Activated naive CD4-positive, alpha-beta T cell treated with anti-CD3 and anti-CD28 coated beads, Interleukin-2, amount 50 U/mL, for 16 hours (primary cell): ENCODE measurements at regions not wholly inside any gene's neighbourhood (a gene's known extent, or its start where the extent isn't known, plus 50 kb on each side); places are given as distances from the start of the nearest gene placed in this dataset.

Experiments
- DNase-seq: peaks from one replicate; pipeline ENCODE4 v3.0.0-alpha.2; 2020

DNA sequence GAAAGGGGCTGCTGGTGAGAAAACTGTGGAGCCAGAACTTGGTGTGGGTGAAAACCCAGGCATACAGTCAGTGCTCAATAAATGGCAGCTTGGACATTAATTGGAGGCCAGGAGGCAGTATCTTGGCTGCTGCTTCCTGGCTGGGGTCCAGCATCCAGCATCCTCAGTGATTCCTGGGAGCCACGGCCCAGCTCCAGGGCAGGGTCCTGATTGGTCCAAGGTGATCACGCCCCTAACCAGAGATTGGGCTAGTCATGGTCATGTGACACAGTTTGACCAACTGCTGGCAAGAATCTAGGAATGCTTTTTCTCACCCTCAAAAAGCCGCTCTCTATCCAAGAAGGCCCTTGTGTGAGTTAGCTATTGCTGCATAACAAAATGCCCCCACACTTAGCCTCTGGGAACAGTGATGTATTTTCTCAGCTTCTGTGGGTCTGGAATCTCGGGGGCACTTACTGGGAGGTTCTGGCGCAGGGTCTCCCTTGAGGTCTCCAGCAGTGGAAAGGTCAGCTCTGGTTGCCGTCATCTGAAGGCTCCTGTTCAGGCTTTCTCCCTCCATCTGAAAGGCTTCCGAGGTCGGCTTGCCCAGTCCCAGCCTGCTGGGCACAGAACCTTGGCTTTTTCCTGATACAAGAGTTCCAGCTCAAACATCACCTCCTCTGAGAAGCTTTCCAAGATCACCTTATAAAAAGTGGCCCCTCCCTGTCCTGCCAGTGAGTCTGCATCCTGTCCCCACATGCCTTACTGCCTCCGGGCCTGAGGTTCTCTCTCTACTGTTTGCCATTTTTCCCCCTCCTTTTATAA, 119.2 kb upstream of the NCOR2 start:
- no peak for DNase-seq

DNA sequence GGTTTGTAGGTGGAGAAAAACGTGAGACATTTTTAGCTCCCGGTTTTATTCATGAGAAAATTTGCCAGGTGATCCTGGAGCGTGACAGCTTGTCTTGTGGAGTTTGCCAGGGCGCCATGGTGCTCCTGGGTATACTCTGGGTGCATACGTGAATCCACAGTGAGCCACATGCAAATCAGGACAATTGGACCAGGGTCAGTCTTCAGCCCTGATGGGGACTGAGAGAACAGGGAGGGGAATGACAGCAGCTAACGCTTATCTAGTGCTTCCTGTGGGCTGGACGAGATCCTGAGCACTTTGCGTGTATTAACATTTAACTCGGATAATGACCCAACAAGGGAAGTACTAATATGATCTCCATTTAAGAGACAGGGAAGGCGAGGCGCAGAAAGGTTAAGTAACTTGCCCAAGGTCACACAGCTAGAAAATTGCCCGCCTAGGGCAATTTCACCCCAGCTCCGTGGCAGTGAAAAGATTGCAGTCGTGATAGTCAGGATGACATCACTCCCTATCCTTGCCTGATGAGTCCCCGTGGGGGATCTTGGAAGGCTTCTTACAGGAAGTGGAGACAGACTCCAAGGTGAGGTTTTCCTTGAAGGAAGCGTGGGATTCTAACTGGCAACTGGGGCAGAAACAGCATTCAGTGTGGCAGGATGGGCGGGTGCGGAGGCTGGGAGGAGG, 118.4 kb upstream of the NCOR2 start:
- no peak for DNase-seq

DNA sequence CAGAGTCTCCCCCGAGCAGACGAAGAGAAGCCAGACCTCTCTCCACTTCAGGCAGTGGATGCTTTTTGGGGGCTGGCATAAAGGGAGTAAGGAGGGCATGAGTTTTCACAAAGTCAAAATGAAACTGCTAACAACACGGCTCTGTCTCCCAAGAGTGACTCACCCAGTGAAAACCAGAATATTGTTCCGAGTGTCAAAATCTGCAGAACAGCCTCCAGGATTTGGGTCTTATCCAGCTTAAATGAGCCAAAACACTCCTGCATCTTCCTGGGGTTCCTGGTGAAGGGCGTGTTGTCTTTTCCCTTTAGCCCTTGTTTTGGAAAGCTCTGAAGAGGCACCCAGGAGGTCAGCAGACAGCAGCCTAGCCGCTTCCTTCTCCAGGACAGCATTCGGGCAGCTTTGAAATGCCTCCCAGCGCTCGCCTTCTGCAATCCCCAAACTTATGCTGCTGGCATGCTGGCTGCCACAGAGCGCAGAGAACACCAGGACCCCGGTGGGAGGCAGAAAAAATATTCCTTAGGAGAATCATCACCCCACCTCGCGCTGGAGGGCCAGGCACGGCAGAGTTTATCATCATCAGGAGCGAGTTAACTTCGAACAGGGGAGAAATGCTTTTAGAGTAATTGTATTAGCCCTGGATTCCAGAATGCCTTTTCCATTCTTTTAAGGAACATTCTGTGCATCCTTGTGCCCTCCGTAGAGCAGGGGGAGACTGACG, 117.7 kb upstream of the NCOR2 start:
- no peak for DNase-seq

DNA sequence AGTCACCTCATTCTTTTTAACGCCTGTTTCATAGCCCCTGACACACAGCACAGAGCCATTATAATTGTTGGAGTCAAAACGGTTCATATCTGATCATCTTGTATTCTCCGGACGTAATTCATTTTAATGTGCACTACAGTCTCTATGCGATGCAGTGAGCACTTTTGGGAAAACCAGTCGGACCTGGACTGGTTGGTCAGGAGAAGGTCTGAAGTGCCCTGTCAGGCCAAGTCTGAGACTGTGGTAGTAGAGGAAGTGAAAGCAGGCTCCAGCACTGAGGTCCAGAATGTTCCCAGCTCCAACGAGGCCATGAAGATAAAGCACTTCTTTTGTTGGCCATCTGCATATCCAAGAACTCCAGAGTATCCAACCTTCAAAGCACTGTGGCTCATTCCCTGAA, 117.1 kb upstream of the NCOR2 start:
- DNase-seq = no peak

DNA sequence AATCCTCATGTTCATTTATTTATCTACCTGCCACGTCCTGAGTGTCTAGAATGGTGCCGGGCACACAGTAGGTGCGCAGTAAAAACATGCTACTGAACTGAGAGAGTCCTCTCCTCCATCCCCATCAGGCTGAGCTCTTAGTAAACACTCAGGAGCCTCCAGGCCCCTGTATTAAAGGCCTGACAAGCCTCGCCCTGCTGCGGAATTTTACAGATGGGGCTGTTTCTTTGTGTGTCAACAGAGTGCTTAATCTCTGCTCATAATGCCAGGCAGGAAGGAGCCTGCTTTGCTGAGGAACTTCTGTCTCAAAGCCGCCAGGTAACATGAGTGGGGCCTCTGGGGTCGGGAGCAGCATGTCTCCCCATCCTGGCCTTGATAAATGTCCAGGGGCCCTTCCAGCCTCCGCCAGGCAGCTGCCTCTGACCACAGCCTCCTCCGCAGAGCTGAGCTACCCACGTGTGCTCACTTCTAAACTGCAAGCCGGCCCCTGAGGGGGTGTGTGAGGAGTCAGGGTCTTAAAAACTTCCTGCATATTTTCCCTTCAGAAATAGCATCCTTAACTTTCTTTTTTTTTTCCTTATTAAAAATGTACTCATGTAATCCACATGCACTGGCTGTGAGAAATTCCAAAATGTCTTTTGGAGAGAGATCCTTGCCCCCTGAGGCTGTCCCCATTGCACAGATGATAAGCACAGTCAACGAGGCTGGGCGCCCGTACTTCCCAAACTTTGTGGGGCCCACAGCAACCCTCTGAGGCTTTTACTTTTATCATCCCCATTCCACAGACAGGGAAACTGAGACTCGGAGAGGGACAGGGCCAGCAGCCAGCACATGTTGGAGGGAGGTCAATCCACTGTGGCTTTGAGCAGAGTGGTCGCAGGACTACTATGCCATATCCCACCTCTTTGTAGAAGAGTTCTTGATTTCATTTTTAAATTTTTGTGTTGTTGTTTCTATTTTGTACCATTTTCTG, 116.0 kb upstream of the NCOR2 start:
- DNase-seq = no peak

DNA sequence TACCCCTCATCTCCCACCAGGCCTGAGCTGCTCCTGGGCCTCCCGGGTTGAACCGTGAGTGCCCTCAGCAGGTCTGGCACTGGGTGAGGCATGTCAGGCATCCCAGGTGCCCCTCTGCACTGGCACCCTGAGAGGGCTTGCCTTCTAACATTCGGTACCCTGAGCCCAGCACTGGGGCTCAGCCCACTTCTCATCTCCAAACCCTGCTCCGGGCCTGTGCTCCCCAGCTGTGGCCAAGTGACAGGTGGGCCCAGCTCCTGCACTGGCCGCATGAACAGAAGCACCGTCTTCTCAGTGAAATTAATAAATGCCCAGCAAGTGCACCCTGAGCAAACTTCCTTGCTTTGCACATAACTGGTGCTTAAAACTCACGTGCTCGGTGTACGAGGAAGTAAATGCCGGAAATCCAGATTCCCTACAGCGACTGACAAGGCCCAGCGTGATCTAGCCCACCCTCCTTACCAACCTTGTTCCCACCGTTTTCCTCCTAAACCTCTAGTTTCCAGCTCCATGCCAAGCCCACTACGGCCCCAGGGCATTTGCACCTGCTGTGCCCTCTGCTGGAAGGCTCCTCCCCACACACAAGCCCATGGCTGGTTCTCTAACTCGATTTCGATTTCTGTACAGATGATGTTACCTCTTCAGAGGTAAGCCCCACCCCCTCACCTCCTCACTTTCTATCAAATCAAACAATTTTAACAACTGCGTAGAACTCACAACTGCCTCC, 115.2 kb upstream of the NCOR2 start:
- DNase-seq = no peak

DNA sequence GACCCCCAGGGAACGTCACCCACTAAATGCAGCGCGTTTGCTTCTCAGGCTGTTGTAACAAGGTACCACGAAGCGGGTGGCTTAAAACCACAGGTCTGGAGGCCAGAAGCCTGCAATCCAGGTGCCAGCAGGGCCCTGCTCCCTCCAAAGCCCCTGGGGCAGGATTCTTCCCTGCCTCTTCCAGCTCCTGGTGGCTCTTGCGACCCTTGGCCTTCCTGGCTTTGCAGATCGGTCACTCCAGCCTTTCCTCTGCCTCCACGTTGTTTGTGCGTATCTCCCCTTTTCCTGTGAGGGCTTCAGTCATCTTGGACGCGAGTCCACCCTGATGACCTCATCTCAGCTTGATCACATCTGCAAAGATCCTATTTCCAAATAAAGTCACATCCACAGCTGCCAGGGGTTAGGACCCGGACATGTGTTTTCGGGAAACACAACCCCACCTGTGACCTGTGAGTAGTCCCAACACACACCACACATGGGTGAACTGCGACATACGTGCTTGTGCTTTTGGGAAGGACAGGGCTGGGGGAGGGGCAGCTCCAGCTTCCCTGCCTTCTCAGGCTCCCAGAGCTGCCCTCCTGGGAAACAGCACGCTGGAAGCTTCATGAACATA, 114.5 kb upstream of the NCOR2 start:
- DNase-seq = no peak

DNA sequence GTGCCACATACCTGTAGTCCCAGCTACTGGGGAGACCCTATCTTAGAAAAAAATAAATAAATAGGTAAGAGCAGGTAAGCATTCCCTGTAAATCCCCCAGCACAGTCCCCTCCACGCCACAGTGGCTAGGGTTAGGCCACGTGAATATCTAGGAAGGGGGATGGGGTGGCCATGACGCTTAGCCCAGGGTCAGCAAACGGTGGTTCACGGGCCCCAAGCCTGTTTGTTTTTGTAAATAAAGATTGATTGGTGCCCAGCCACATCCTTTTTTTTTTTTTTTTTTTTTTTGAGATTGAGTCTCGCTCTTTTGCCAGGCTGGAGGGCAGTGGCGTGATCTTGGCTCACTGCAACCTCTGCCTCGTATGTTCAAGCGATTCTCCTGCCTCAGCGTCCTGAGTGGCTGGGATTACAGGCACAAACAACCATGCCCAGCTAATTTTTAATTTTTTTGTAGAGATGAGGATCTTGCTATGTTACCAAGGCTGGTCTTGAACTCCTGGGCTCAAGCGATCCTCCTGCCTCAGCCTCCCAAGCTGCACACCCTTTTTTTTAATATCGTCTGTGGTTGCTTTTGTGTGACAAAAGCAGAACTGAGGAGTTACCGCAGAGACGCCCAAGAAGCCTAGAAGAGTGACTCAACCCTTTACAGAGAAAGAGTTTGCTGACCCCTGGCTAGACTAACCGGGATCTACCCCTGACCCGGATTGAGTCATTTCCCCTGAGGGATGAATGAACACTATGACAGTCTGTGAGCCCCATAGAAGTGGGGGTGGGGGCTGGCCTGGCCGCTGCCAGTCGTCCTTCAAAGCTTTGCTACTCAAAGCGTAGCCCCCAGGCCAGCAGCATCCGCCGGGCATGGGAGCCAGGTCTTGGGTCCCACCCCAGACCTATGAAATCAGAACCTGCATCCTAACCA, 113.7 kb upstream of the NCOR2 start:
- no peak for DNase-seq

DNA sequence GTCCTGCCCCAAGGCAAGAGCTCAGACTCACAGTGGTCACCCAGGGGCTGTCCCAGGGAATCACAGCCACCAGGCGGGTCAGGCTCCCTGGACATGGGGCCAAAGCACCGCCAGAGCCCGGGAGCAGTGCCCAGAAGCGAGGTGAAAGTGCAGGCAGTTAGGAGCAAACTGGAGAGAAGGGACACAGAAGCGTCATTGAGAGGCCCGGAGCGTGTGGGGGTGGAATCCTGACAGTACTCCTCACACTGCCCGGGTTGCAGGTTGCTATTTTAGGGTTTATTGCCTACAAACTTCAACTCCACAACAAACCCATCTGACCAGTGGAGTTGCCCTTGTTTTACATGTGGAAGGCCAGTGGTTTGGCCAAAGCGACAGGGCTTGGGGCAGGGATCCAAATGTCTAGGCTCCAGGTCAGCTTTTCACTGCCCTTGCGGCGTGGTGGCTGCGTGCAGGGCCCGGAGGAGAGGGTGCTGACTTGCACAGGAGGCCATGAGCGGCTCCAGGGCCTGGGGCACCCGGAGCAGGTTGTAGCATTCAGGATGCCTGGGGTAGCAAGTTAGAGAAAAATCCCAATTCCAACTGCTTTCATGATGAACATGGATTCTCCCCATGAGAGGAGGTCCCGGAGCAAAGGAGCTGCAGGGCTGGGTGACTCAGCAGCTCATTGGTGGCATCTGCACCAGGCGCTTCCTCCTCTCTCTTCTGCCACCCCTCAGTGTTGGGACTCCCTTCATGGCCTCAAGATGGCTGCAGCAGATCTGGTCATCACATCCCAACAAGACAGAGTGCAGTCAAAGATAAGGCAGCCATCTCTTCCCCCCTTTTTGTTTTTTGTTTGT, 112.3 kb upstream of the NCOR2 start:
- DNase-seq = no peak

DNA sequence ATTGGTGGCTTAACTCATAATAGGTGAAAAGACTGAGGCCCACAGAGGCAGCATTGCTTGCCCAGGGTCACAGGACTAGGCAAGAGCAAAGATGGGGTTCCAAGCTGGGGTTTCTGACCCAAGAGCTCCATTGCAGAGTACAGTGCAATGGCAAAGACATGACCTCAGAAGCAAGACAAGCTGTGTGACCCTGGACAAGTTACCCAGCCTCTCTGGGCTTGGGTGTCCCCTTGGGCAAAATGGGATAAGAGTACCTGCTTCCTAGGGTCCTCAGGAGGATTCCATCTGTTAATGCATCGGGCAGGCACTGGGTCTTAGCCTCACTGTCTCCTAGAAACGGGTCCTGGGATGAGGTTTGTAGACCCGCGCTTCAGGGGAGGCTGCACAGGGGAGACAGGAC, 111.6 kb upstream of the NCOR2 start:
- DNase-seq = no peak

DNA sequence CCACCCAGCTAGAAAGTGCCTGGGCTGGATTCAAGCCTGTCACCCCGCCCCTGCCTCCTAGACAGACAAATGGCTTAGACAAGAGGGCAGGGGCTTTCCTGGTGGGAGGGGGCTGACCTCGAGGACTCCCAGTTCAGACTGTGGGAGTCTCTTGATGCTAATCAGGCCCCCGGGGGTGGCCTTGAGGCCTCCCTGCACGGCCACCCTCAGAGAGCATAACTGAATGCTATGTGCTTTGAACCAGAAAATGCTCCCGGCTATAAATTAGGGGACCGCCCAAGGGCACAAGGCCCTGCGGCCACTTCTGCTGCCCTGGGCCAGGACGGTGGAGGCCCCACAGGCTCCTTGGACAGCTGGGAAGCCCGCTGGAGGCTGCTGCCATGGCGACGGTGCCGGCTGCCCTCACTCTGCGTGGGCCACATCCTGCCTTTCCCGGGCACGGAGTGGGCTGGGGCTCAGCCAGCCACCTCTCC, 111.0 kb upstream of the NCOR2 start:
- DNase-seq = no peak

DNA sequence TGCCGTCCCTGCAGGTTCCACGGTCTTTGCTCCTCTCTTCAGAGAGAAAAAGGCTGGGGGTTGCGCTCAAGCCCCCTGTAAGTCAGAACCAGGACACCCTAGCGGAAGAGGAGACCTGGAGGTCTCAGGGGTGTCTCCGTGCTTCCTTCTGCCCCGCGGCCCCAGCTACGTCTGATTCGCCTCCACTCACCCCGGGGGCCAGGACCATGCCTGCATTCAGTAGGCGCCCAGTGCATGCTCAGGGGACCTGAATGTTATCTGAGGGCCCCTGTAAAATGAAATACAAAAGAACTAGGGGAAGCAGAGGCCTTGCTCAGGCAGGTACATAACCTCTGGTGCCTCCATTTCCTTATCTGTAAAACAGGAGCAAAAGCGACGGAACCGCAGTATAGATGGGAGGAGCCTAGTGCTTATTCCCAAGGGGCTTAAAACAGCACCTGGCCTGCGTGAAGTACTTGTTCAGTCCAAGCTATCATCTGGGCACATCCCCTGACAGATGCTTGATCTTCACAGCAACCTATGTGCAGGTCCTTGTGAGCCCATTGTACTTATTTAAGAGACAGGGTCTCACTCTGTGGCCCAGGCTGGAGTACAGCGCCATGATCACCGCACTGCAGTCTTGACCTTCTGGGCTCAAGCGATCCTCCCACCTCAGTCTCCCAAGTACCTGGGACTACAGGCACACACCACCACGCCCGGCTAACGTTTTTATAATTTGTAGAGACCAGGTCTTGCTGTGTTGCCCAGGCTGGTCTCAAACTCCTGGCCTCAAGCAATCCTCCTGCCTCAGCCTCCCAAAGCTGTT, 110.3 kb upstream of the NCOR2 start:
- no peak for DNase-seq

DNA sequence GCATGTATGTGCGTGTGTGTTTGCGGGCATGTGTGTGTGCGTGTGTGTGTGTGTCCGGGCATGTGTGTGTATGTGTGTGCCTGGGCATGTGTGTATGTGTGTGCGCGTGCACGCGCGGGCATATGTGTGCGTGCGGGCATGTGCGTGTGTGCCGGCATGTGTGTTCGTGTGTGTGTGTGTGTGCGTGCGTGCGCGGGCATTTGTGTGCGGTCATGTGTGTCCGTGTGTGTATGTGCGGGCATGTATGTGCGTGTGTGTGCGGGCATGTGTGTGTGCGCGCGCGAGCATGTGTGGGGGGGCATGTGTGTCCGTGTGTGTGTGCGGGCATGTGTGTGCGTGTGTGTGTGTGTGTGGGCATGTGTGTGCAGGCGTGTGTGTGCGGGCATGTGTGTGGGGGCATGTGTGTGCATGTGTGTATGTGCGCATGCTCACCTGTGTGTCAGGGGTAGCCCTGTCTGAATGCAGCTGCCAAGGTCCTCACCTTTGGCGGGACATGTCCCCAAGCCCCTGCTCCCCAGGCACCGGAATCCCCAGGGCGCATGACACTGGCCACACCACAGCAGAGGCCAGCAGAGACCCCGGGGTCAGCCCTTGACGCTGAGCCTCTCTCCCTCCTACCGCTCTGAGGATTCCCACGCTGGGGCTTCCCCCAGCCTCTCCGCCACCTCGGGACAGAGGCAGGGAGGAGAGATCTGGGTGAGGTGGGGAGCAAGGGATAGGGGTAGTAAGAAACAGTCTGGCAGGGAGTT, 109.5 kb upstream of the NCOR2 start:
- no peak for DNase-seq

DNA sequence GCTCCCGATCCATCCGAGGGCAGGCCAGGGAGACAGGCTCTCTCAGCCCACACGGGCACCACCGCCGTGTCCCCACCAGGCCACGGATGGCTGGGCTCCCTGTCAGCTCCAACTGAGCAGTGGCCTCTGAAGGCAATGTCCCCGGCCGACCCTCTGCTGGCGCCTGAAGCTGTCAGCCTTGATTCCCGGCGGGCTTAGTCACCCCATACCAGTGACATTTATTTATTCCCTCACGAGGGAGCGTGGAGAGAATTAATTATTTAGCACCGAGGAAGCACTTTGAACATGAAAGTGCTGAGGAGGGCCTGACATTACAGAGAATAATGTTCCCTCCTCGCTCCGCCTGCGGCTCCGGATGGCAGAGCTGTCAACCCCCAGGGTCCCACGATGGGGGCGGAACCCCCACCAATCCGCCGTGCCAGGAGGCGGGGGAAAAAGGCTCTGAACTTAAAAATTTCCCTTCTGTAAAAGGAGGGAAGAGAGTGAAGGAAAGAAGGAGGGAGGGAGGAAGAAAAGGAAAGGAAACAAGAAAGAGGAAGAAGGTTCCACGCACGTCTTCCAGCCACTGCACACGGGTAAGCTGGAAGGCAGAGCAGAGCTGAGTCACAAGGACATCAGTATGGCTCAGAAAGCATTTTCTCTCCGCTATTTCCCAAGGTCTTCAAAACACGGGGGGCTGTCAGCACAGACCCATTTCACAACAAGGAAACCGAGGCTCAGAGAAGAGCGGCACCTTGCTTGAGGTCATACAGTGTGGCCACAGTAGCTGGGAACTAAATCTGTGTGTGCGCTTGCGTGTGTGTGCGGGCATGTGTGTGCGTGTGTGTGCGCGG, 108.7 kb upstream of the NCOR2 start:
- no peak for DNase-seq

DNA sequence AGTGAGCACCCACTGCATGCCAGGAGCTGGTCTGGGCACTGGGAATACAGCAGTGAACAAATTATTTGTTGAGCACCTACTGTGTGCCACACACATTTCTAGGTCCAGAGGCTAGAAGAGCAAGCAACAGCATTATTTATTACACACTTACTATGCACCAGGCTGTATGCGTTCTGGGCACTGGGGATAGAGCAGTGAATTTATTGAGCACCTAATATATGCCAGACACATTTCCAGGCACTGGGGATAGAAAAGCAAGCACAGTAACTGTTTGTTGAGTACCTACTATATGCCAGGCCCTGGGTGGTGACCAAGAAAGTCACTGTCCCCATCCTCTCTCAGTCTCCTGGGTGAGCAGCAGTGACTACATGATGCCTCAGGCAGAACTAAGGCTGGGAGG, 107.5 kb upstream of the NCOR2 start:
- DNase-seq = no peak

DNA sequence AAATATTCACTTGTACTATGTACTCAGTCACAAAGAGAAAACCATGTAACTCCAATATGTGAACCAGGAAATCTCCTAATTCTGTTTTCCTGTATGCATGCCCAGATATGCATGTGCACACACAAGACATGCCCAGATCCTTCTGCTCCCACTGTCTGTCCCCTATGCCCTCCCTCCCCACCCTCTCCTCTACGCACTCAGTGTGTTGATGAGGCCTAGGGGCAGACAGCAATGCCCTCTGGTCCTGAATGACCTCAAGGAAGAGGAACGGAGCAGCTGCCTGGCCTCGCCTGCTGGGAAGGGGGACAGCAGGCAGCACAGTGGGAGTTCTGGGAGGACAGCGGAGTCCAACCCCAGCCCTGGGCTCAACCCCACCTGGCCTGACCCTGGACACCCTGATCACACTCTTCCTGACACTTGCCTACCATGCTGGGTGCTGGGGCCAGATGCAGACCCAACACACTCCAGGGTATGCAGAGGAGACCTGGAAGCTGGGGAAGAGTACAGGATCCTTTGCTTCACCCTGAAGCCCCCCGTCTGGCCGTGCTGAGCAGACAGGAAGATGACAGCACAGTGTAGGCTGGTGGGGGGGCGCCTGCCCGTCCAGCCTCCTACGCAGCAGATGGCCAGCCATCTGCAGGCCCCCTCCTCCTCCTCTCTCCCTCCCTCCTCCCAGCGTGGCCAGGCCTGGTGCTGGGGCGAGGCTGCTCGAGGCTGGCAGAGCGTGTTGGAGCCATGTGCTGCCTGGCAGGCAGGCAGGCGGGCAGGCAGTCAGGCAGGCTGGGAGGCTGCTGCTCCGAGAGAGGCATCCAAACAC, 106.6 kb upstream of the NCOR2 start:
- no peak for DNase-seq
